Hepatic stellate cell (primary cell): ENCODE measurements at regions not wholly inside any gene's neighbourhood (a gene's known extent, or its start where the extent isn't known, plus 50 kb on each side); places are given as distances from the start of the nearest gene placed in this dataset.
"Not testable (repeated sequence)": the region's sequence is repeated elsewhere in the genome, so short reads cannot be mapped to it uniquely, and the experiment has no call there.

Source experiments
- DNase-seq: peaks from one replicate; pipeline ENCODE4 v3.0.0; 2011; ENCODE audit warnings: low spot score

DNA sequence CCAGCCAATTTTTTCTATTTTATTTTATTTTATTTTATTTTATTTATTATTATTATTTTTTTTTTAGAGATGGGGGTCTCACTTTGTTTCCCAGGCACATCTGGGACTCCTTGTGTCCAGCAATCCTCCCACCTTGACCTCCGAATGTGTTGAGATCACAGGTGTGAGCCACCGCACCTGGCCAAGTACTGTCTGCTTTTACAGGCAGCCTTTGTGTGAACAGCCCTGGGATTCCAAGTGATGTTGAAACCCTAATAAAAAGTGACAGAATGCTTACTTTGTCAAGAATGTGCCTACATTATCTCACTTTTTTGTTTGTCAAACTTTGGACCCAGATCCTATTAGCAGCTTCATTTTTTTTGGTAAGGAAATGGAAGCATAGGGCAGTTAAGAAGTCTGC is 220.1 kb upstream of the EDNRB start:
- DNase-seq, result no peak

DNA sequence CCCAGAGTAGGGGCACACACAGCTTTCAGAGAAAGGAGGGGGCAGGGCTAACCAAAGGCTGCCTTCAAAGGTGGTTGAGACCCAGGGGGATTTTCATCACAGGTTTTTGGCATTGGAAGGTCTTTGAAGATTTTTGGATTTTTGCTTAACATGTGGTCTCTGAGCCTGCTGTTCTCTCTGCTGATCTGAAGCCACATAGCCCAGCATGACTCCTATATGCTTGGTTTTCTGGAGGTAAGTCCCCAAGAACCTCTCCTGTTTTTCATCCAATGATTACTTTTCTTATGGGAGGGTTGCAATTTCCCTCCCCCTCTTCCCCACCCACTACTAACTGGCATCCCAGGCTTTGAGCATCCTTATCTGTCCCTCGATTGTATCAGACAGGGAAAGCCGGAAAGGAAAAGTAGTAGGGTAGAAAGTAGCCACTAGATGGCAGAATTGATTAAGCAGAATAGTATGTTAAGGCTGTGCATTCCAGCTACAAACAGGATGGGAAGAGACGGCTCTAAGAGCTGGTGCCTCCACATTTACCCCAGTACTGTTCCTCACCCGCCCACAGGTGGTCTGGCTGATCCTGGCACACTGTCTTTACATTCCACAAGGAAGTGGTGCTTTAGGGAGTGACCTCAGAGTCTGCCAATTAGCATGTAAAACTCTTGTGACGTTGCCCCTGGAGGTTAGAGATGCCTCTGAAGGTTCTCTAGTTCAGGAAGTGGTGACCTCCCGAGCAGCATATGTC is 218.9 kb upstream of the EDNRB start:
- peak; percentile 29 for DNase-seq

DNA sequence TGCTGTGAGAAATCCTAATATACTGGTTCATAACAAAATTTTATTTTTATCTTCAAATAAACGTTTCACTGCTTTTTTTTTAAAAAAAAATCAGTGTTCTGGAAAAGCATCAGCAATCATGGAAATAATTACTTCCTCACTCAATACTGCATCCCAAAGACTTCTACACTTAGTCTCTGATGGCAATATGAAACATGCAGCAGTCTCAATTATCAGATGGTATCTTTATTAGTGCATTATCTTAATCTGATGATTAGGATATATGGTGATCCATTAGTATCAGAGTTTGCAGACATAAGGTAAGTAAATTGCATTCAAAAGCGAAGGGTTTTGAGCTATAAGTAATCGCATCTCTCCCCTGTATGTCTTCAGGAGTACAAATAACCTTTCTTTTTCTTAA is 218.3 kb upstream of the EDNRB start:
- DNase-seq, result no peak

GRCh38 chr13:78133511-78133910 is 214.9 kb upstream of the EDNRB start:
- no peak for DNase-seq

GRCh38 chr13:78131811-78132210 is 213.2 kb upstream of the EDNRB start:
- peak; percentile 2 for DNase-seq

DNA sequence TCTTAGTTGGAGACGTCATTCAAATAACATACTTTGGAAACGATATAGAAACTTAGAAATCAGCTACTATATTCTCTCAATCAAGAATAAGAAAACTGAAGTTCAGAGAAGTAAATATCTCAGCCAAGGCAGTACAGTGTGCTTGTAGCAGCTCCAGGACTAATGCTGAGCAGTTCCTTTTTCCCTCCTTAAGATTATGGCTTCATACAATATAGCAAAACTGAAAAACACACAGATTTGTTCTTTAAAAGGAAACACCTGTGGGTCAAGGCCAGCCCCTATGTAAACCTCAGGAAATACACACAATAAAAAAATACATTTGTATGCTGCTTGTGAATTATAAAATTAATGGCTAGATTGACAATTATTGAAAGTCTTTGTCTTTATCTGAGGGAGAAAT is 212.7 kb upstream of the EDNRB start:
- no peak for DNase-seq

GRCh38 chr13:78129823-78130222 is 211.2 kb upstream of the EDNRB start:
- DNase-seq, result no peak

GRCh38 chr13:78129359-78129758 is 210.7 kb upstream of the EDNRB start:
- no peak for DNase-seq

DNA sequence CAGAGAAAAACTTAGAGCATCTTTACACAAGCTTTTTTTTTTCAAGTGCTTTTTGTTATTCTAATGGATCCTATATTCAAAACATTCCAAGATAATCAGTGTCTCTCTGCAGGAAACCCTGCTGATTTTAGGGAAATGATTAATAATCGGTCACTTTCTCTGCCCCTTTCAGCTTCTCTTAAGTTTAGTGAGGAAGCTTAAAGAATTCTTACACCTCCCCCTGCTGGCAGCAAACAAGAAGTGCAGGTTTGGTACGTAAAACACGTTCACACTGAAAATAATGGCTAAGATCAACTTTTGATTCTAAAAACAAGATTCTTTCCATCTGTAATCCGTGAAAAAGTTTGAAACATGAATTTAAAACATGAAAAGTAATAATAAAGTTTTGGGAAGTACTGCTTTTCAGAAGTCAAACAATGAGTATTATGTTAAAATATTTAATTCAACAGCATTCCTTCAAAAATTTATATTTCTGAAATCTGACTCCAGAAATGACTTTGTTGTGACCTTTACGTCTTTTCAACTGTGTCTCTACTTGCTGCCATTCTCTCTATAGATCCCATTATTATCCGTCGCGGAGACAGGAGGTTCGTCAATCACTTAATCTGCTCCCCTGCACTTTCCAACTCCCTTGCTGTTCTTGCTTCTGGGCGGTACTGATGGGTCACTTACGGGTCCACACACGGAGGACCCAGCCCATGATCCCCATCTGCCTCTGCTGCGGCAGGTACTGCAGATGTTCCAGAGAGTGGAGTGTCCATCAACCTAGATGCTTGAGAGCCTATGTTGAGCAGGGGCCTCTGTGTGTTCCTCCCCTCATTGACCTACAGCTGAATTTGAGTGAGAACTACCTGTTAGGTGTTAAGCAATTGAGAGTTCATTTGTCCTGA is 203.1 kb upstream of the EDNRB start:
- peak; percentile 6 for DNase-seq

- no peak for DNase-seq
Observed at GRCh38 chr13:78121001-78121400, 202.4 kb upstream of the EDNRB start.

DNA sequence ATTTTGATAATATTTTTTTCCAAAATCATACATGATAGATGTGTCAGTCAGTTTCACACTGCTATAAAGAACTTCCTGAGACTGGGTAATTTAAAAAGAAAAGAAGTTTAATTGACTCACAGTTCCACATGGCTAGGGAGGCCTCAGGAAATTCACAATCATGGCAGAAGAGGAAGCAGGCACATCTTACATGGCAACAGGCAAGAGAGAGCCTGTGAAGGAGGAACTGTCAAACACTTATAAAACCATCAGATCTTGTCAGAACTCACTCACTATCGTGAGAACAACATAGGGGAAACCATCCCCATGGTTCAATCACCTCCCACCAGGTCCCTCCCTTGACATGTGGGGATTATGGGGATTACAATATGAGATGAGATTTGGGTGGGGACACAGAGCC is 201.5 kb upstream of the EDNRB start:
- DNase-seq, result not testable (repeated sequence)

- not testable (repeated sequence) for DNase-seq
Observed at GRCh38 chr13:78117070-78117469, 198.4 kb upstream of the EDNRB start.

- DNase-seq, result no peak
Observed at GRCh38 chr13:78105656-78106055, 187.0 kb upstream of the EDNRB start.

- no peak for DNase-seq
Observed at GRCh38 chr13:78103936-78104335, 185.3 kb upstream of the EDNRB start.

DNA sequence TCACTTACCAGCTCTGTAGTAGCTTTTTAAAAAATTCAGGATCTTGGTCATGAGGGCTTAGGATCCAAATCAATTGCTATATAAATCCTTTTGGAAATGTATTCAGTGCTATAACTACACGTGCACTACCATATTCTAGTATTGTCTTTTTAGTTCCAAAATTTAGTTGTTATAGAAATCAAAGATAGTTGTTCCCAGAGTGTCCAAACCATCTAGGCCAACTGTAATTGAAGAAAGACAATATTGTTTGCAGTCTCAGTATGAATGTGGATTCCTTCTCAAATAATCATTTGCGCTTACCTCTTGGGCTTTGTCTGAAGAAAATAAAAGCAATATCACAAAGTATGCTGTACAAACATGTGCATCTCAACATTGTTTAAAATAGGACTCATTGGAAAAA is 184.1 kb upstream of the EDNRB start:
- no peak for DNase-seq

DNA sequence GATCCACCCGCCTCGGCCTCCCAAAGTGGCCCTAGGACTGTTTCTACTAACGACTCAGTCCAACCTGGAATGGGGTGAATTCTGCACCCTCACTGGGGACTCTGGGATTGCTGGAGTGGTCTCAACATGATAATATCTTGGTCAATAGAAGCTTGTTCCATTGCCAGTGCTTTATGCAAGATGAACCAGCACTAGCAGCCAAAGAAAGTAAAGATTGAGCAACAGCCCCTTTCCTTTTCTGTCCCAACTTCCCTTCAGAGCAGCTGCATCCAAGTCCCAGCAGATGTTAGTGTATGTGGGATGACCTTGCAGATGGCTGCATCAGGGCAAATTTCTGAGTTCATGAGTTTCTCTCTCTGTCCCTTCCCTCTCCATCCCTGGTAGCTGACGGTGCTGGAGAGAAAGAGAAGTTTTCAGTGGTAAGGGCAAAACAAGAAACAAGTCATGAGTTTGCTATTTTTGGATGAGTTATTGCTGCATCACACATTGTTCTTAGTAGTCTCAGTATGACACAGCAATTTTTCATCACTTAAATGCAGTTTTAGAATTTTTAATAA is 183.6 kb upstream of the EDNRB start:
- no peak for DNase-seq

DNA sequence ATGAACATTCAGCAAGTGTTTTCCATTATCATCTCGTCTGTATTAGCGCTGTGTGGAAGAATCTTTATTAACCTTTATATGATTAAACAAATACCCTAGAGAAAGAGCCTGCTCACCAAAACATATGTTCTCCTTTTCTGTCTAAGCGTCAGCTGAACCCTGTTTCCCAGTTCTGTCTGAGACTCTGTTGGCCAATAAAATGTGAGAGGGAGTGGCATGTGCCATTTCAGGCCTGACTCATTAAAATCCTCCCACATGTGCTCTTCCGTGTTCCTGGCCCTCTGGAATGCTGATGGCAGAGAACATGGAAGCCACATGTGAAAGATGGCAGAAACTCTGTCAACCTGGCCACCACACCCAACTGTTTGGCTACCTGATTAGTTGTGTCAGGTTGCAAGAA is 181.9 kb upstream of the EDNRB start:
- DNase-seq, result no peak

GRCh38 chr13:78098249-78098648 is 179.6 kb upstream of the EDNRB start:
- no peak for DNase-seq

- no peak for DNase-seq
Observed at GRCh38 chr13:78096221-78096620, 177.6 kb upstream of the EDNRB start.

GRCh38 chr13:78087966-78088678 is 169.5 kb upstream of the EDNRB start:
- no peak for DNase-seq

- no peak for DNase-seq
Observed at GRCh38 chr13:78085434-78086225, 167.0 kb upstream of the EDNRB start.

DNA sequence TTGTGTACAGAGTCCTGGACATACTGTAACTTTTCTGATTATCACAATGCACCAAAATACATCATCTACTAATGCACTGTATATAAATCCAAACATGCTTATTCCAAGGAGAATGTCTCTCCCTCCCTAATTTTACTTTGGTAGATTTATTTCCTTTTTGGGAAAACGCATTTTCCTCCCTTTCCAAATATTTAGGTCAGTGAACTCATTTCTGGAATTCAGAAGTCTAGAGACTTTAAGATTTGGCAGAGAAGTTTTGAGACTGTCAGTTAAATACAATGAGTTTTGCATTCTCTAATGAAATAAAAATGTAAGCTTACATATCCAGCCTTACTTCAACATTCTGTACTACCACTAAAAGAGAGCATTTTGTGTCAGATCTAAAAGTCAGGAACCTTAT is 165.8 kb upstream of the EDNRB start:
- no peak for DNase-seq
